ENCODE measurements at regions not wholly inside any gene's neighbourhood (a gene's known extent, or its start where the extent isn't known, plus 50 kb on each side); places are given as distances from the start of the nearest gene placed in this dataset.

GRCh38 chr10:100615241-100615640, 79.5 kb downstream of the HIF1AN start:
- TF ChIP-seq CTCF (IDR thresholded peaks at IDR 0.05) (no peak), POLR2A (IDR thresholded peaks at IDR 0.05) (no peak), POLR2AphosphoS5 (IDR thresholded peaks at IDR 0.05) (no peak), EP300 (IDR thresholded peaks at IDR 0.05) (no peak)
